Muscle layer of duodenum (tissue), 2 donors: ENCODE measurements at regions not wholly inside any gene's neighbourhood (a gene's known extent, or its start where the extent isn't known, plus 50 kb on each side); places are given as distances from the start of the nearest gene placed in this dataset.
"Not testable (repeated sequence)": the region's sequence is repeated elsewhere in the genome, so short reads cannot be mapped to it uniquely, and the experiment has no call there.

Experiments
- H3K27ac ChIP-seq: one replicate; pipeline ENCODE4 v1.7.0; 2013; ENCODE audit warnings: mild to moderate bottlenecking, low read length
- H3K27me3 ChIP-seq: one replicate; pipeline ENCODE4 v1.7.0; 2013; ENCODE audit warnings: low read depth, mild to moderate bottlenecking, control low read depth, low read length
- H3K36me3 ChIP-seq, 2 donors: one replicate each; pipeline ENCODE4 v1.7.0; 2013; ENCODE audit warnings: low read length in 2 of 2, control low read depth in 1 of 2, mild to moderate bottlenecking in 1 of 2; ENCODE audit not compliant: insufficient read depth in 2 of 2, control insufficient read depth in 1 of 2
- H3K4me1 ChIP-seq, 2 donors: one replicate each; pipeline ENCODE4 v1.7.0; 2013; ENCODE audit warnings: low read length in 2 of 2, mild to moderate bottlenecking in 2 of 2, control low read depth in 1 of 2, moderate library complexity in 1 of 2; ENCODE audit not compliant: insufficient read depth in 2 of 2, control insufficient read depth in 1 of 2
- H3K4me3 ChIP-seq, 2 donors: one replicate each; pipeline ENCODE4 v1.7.0; 2013; ENCODE audit warnings: low read length in 2 of 2, low read depth in 1 of 2, mild to moderate bottlenecking in 1 of 2
- H3K9me3 ChIP-seq, 2 donors: one replicate each; pipeline ENCODE4 v1.7.0; 2013; ENCODE audit warnings: low read length in 2 of 2, control low read depth in 1 of 2, mild to moderate bottlenecking in 1 of 2; ENCODE audit not compliant: control insufficient read depth in 1 of 2
- donor health status: healthy.

DNA sequence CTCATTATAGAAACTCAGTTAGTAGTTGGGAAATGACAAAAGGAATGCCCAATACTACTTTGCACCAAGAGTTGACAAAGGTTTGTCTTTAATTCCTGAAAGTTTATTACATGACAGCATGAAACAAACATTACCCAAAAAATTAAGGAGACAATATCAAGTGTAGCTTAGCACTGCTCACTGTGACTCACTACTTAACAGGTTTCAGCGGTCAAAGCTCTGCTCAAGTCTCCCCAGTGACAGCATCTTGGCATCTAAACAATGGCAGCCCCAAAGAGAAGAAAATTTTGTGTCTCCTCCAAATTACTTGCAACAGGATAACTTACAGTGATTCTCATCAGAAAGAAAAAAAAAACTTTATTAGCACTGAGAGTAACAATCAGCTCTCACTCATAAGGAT is 1030.2 kb downstream of the EFNA5 start:
- Histone ChIP-seq H3K4me3 (no peak overlapping the region), H3K4me1 (no peaks in the 10 kb centered on the region), H3K27ac (no peak overlapping the region), H3K9me3 (no peaks in the 10 kb centered on the region), H3K27me3 (no peaks in the 10 kb centered on the region), H3K36me3 (no peaks in the 10 kb centered on the region)

DNA sequence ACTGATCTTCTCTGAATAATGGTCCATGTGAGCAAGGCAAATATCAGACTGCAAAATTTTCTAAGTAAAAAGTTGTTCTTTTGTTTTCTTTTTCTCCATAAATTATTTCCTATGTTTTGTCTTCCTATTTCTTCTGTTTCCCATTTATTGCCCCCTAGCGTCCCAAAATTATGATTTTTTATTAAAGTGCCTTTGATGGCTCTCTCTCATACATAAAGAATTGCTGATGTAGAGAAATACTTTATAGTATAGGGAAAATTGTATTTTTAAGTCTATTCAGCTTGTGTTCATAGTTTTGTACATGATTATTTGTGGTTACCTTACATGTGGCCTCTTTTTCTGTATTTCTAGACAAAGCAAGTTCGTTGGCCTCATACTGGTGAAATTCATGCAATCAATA is 1031.2 kb downstream of the EFNA5 start:
- H3K27me3 ChIP-seq, result no peaks in the 10 kb centered on the region
- no peak overlapping the region for H3K27ac ChIP-seq
- no peaks in the 10 kb centered on the region for H3K4me1 ChIP-seq
- H3K36me3 ChIP-seq, result no peaks in the 10 kb centered on the region
- H3K4me3 ChIP-seq, result no peak overlapping the region
- H3K9me3 ChIP-seq, result no peaks in the 10 kb centered on the region

DNA sequence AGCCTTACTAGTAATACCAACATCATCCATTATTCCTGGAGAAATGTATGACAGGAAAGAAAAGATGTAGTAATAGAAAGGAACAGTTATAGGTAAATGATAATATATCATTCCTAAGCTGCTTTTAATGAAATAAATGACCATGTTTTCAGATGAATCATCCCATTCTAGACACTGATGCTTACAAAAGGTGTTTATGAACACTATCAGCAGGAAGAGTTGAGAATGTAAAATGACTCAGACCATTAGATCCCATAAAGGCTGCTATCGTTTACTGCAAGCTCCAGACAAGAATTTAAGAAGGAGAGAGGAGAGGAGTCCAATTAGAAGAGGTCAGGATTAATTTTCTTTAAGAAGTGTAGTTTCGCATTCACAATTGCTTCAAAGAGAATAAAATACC is 1033.5 kb downstream of the EFNA5 start:
- no peaks in the 10 kb centered on the region for H3K9me3 ChIP-seq
- H3K4me1 ChIP-seq, result no peaks in the 10 kb centered on the region
- no peak overlapping the region for H3K4me3 ChIP-seq
- H3K36me3 ChIP-seq, result no peaks in the 10 kb centered on the region
- no peaks in the 10 kb centered on the region for H3K27me3 ChIP-seq
- H3K27ac ChIP-seq, result no peak overlapping the region

DNA sequence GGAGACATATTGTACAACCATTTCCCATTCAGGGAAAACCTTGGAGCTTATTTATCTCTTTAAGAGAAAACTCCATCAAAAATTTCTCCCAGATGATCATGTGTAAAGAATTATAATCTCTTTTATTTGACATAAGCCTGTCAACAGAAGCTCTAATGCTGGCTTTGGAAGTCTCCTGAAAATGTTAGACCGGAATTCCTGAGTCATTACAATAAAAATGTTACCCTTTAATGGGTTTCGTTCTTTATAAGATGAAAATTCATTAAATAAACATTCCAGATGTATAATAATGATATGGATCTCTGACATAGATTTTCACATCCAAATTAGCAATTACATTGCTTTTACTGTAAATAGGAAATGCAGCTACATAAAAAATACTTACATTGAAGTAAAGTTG is 1036.4 kb downstream of the EFNA5 start:
- Histone ChIP-seq H3K36me3 (no peaks in the 10 kb centered on the region), H3K27me3 (no peaks in the 10 kb centered on the region), H3K4me1 (no peaks in the 10 kb centered on the region), H3K4me3 (no peak overlapping the region), H3K27ac (no peak overlapping the region), H3K9me3 (no peaks in the 10 kb centered on the region)

DNA sequence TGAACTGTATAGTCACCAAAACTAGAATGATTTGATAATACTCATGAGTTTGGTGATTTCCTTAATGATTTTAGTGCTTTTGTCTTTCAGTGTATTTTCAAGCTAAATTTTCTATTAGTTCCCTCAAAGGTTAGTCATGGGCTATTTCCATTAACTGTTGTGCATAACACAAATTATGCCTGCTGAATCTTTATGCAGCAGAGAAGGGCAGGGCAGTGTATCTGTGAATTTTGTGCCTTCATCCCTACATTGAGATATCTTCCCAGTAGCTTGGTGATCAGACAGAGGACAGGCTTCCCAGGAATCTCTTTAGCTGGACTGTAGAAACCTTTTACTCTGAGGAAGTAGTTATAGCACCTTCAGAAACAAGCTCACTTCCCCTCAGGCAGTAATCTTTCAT is 1036.9 kb downstream of the EFNA5 start:
- H3K9me3 ChIP-seq, result no peaks in the 10 kb centered on the region
- H3K36me3 ChIP-seq, result no peaks in the 10 kb centered on the region
- H3K27me3 ChIP-seq, result no peaks in the 10 kb centered on the region
- H3K4me1 ChIP-seq, result no peaks in the 10 kb centered on the region
- H3K27ac ChIP-seq, result no peak overlapping the region
- H3K4me3 ChIP-seq, result no peak overlapping the region

DNA sequence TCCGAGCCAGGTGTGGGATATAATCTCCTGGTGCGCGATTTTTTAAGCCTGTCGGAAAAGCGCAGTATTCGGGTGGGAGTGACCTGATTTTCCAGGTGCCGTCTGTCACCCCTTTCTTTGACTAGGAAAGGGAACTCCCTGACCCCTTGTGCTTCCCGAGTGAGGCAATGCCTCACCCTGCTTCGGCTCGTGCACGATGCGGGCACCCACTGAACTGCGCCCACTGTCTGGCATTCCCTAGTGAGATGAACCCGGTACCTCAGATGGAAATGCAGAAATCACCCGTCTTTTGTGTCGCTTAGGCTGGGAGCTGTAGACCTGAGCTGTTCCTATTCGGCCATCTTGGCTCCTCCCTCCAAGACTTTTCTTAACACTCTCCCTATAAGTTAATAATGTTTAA is 1042.3 kb downstream of the EFNA5 start:
- not testable (repeated sequence) for H3K27ac ChIP-seq, H3K4me3 ChIP-seq, H3K36me3 ChIP-seq, H3K4me1 ChIP-seq, H3K27me3 ChIP-seq, H3K9me3 ChIP-seq

DNA sequence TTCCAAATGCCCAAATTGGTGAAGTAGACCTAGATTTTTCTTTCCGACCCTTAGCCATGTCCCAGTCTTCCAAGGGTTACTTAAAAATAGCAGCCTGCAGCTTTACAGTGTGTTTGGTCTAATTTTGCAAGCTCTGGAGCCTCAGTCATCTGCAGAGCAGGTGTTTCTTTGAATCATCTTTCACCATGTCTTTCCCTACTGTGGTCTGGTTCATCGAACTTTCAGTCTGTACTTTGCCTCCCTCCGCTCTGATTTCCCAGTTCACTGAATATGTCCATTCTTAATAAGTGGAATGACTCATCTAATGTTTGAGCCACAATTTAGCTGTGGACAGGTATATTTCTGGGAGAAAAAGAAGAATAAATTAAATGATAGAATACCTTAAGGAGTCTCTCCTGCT is 1060.7 kb downstream of the EFNA5 start:
- H3K27me3 ChIP-seq, result no peaks in the 10 kb centered on the region
- no peaks in the 10 kb centered on the region for H3K4me1 ChIP-seq
- H3K36me3 ChIP-seq, result no peaks in the 10 kb centered on the region
- H3K27ac ChIP-seq, result no peak overlapping the region
- no peak overlapping the region for H3K4me3 ChIP-seq
- H3K9me3 ChIP-seq, result no peaks in the 10 kb centered on the region

DNA sequence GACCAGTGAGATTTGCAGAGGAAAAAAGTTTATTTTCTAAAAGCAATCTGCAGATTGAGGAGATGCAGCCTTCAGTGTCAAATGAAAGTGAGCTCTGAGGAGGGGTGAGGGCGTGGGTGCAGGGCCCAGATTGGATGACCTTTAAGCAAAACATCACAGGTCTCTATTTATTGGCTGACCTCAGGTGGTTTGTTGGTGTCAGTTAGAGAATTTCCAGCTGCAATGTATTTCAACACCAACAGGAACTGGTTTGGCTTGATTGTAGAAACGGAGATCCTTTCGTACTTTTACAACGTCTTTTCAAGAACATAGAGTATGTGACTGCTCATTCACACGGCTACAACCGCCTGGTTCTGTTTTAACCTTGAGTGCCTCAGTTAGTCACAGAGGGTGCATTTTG is 1069.1 kb downstream of the EFNA5 start:
- Histone ChIP-seq H3K27me3 (no peaks in the 10 kb centered on the region), H3K27ac (no peak overlapping the region), H3K4me3 (no peak overlapping the region), H3K36me3 (no peaks in the 10 kb centered on the region), H3K9me3 (no peaks in the 10 kb centered on the region), H3K4me1 (no peaks in the 10 kb centered on the region)

- H3K4me1 ChIP-seq, result no peaks in the 10 kb centered on the region
- H3K9me3 ChIP-seq, result no peaks in the 10 kb centered on the region
- H3K27ac ChIP-seq, result no peak overlapping the region
- no peak overlapping the region for H3K4me3 ChIP-seq
- no peaks in the 10 kb centered on the region for H3K36me3 ChIP-seq
- no peaks in the 10 kb centered on the region for H3K27me3 ChIP-seq
Measured at GRCh38 chr5:106600803-106601202, 1069.9 kb downstream of the EFNA5 start.

DNA sequence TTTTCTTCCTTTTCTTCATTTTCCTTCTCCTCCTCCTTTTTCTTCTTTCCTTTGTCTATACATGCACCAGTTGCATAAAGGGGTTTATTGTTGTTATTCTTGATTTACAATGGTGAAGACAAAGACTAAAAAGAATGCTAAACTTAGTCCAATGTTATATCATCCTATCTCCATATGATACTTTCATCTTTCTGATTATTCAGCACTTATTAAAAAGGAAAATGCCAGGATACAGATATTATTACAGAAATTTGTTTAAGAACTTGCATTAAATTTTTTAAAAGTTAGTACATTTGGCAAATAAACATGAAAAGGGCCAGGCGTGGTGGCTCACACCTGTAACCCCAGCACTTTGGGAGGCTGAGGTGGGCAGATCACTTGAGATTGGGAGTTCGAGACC is 1074.9 kb downstream of the EFNA5 start:
- Histone ChIP-seq H3K4me1 (no peaks in the 10 kb centered on the region), H3K36me3 (no peaks in the 10 kb centered on the region), H3K4me3 (no peak overlapping the region), H3K9me3 (no peaks in the 10 kb centered on the region), H3K27me3 (no peaks in the 10 kb centered on the region), H3K27ac (no peak overlapping the region)

GRCh38 chr5:106584268-106584667 is 1086.5 kb downstream of the EFNA5 start:
- no peak overlapping the region for H3K4me3 ChIP-seq
- no peaks in the 10 kb centered on the region for H3K9me3 ChIP-seq
- H3K4me1 ChIP-seq, result no peaks in the 10 kb centered on the region
- no peaks in the 10 kb centered on the region for H3K27me3 ChIP-seq
- H3K36me3 ChIP-seq, result no peaks in the 10 kb centered on the region
- H3K27ac ChIP-seq, result no peak overlapping the region

- no peaks in the 10 kb centered on the region for H3K27me3 ChIP-seq
- H3K27ac ChIP-seq, result no peak overlapping the region
- H3K9me3 ChIP-seq, result no peaks in the 10 kb centered on the region
- no peak overlapping the region for H3K4me3 ChIP-seq
- no peaks in the 10 kb centered on the region for H3K36me3 ChIP-seq
- no peaks in the 10 kb centered on the region for H3K4me1 ChIP-seq
Measured at GRCh38 chr5:106578736-106579135, 1092.0 kb downstream of the EFNA5 start.
